Stomach (tissue), 8 donors: ENCODE measurements at regions not wholly inside any gene's neighbourhood (a gene's known extent, or its start where the extent isn't known, plus 50 kb on each side); places are given as distances from the start of the nearest gene placed in this dataset.

ENCODE experiments used
- DNase-seq, 2 donors: peaks; one replicate each; pipeline versions ENCODE4 v3.0.0 to v3.0.0-alpha.2; 2013 to 2019
- H3K27ac ChIP-seq, 5 donors: fragments of 200-600 bp in 4 of 5; sonication (generic) in 4 of 5; one replicate each; pipeline ENCODE4 v1.5.1; 2013 to 2019; ENCODE audit warnings: mild to moderate bottlenecking in 1 of 5, moderate library complexity in 1 of 5
- H3K27me3 ChIP-seq, 3 donors: fragments of 200-600 bp; sonication (generic); one replicate each; pipeline ENCODE4 v1.5.1; 2017 to 2019; ENCODE audit warnings: mixed run types in 1 of 3
- H3K36me3 ChIP-seq, 4 donors: fragments of 200-600 bp; sonication (generic); 1 replicate in 3 of 4; 2 replicates in 1 of 4; pipeline ENCODE4 v1.5.1; 2016 to 2019
- H3K4me1 ChIP-seq, 4 donors: fragments of 200-600 bp; sonication (generic); one replicate each; pipeline ENCODE4 v1.5.1; 2016 to 2019
- H3K4me3 ChIP-seq, 4 donors: fragments of 200-600 bp; sonication (generic) in 3 of 4; one replicate each; pipeline ENCODE4 v1.5.1; 2016 to 2019; ENCODE audit warnings: mild to moderate bottlenecking in 1 of 4
- H3K9me3 ChIP-seq, 4 donors: fragments of 200-600 bp; sonication (generic); one replicate each; pipeline ENCODE4 v1.5.1; 2016 to 2019
- EP300 ChIP-seq: sonication (generic); formaldehyde crosslinking; IDR thresholded peaks from one replicate; pipeline ENCODE4 v1.6.1; 2017; ENCODE audit warnings: antibody characterized with exemption
- POLR2A ChIP-seq, 4 donors: fragments of 450-650 bp; IDR thresholded peaks; one replicate each; pipeline ENCODE4 v1.6.1; 2016; ENCODE audit warnings: antibody characterized with exemption in 4 of 4, control low read depth in 2 of 4, mild to moderate bottlenecking in 1 of 4, moderate library complexity in 1 of 4
- POLR2AphosphoS5 ChIP-seq, 3 donors: sonication (generic); formaldehyde crosslinking; IDR thresholded peaks; one replicate each; pipeline ENCODE4 v1.6.1; 2016; ENCODE audit warnings: antibody characterized with exemption in 3 of 3
- WGBS, 5 donors: extraction: QIAGEN DNeasy Blood & Tissue Kit in 3 of 5; methylation state at CpG; one replicate each; pipeline versions ENCODE4 v1.1.5 to v1.1.7; 2013 to 2018; 5-methylcytosine and 5-hydroxymethylcytosine counted together
- intact Hi-C: fragments of 100-400 bp; cut with DNase I; formaldehyde crosslinking; loops from one replicate; pipeline ENCODE4 v1.15.1; 2023; ENCODE audit warnings: low total_unique reads
- TF ChIP-seq, protein P1 (sequence below), 7 experiments: fragments of 450-650 bp in 4 of 7; fragments of 200-600 bp in 3 of 7; sonication (generic) in 3 of 7; IDR thresholded peaks; one replicate each; pipeline ENCODE4 v1.5.1; 2016 to 2019; ENCODE audit warnings: antibody characterized with exemption in 7 of 7, control low read depth in 2 of 7, mild to moderate bottlenecking in 1 of 7
- donor health status: healthy with polysubstance abuse.
- donor health status: Bipolar disorder and iron deficiency.
- donor health status: healthy.

DNA sequence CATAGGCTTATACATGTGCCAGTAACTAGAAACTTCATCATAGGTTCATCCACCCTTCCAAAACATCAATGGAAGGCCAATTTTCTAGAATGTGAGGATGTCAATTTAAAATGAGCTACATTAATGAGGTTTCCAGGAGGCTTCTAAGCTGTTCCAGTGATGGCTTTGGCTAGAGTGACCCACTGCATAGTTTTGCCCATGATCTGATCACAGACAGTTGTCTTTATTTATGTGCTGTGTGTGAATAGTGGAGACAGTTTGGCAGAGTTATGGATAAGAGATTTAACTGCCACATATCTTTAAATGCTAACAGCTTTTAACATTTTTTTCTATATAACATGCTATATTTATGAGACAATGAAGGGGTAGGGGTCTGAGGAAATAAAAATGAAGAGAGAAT is 139.0 kb upstream of the ZNF462 start:
- H3K36me3 ChIP-seq, result no peaks in the 10 kb centered on the region
- H3K9me3 ChIP-seq, result no peaks in the 10 kb centered on the region
- intact Hi-C loops, result no loop called here
- H3K4me1 ChIP-seq, result peaks cover 0 to 7% (median 0%) of the 10 kb centered on the region in 4 donors
- H3K27ac ChIP-seq, result no peak overlapping the region
- H3K4me3 ChIP-seq, result no peak overlapping the region
- DNase-seq, result no peak
- H3K27me3 ChIP-seq, result no peaks in the 10 kb centered on the region
- TF ChIP-seq POLR2A (IDR thresholded peaks at IDR 0.05) (no peak), EP300 (no peak), POLR2AphosphoS5 (IDR thresholded peaks at IDR 0.05) (no peak)
- TF ChIP-seq, protein P1, sequence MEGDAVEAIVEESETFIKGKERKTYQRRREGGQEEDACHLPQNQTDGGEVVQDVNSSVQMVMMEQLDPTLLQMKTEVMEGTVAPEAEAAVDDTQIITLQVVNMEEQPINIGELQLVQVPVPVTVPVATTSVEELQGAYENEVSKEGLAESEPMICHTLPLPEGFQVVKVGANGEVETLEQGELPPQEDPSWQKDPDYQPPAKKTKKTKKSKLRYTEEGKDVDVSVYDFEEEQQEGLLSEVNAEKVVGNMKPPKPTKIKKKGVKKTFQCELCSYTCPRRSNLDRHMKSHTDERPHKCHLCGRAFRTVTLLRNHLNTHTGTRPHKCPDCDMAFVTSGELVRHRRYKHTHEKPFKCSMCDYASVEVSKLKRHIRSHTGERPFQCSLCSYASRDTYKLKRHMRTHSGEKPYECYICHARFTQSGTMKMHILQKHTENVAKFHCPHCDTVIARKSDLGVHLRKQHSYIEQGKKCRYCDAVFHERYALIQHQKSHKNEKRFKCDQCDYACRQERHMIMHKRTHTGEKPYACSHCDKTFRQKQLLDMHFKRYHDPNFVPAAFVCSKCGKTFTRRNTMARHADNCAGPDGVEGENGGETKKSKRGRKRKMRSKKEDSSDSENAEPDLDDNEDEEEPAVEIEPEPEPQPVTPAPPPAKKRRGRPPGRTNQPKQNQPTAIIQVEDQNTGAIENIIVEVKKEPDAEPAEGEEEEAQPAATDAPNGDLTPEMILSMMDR (IDR thresholded peaks at IDR 0.05), result no peak

DNA sequence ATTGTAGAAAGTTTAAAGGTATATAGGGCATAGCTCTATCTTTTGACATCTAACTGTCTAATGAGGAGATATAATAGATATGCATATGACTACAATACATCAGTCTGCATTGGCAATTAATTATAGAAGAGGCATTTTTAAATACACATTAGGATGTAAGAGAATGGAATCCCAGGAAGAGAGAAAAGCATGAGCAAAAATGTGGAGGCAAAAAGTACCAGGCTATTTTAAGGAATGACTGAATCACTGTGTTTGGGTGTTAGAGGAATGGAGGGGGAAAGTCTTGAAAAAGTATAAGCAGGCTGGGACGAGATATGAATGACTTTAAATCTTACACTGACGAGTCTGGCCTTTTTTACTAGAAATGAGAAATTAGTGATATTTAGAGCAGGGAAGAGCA is 138.4 kb upstream of the ZNF462 start:
- Histone ChIP-seq H3K4me3 (no peak overlapping the region), H3K9me3 (no peaks in the 10 kb centered on the region), H3K27ac (no peak overlapping the region), H3K27me3 (no peaks in the 10 kb centered on the region), H3K36me3 (no peaks in the 10 kb centered on the region), H3K4me1 (peaks cover 0 to 7% (median 0%) of the 10 kb centered on the region in 4 donors)
- intact Hi-C loops, result no loop called here
- TF ChIP-seq EP300 (no peak), POLR2A (IDR thresholded peaks at IDR 0.05) (no peak), POLR2AphosphoS5 (IDR thresholded peaks at IDR 0.05) (no peak)
- TF ChIP-seq, protein P1 (IDR thresholded peaks at IDR 0.05), result no peak
- no peak for DNase-seq
- 54 to 91% (median 79%) methylated on average over 2 of the region's 2 CpGs for whole genome bisulfite sequencing, 5 donors

DNA sequence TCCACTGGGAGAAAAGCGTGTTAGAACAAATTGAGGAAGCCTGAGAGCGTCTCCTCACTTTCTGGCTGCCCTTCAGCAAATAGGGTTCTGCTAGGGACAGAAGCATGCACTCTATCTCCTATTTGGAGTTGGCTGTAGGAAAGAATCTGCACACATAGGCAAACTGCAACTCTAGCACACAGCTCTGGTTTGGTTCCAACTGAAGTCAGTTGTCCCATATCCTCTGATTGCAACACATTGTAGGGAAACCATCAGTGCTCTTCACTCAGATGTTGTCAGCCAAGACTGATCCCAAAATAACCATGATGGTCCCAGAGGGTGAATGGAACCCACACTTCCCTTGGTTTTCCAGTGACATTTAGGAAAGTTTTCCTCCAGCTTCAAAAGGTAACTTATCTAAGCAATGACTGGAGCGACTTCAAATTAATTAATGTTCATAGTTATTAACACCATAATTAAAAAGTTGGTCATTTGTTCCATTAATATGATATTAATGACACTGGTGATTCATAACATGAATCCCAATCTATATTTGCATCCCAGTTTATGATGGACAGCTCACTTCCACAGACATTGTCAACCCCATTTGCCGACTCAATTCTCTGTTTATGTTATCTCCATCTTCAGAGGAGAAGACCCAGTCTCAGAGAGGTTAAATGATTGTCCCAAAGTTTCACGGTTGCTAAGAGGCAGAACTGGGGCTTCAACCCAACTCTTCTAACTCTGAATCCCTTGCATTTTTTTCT is 136.7 kb upstream of the ZNF462 start:
- intact Hi-C loops, result no loop called here
- Histone ChIP-seq H3K4me1 (peaks cover 0 to 7% (median 0%) of the 10 kb centered on the region in 4 donors), H3K36me3 (no peaks in the 10 kb centered on the region), H3K27me3 (no peaks in the 10 kb centered on the region), H3K27ac (no peak overlapping the region), H3K9me3 (no peaks in the 10 kb centered on the region), H3K4me3 (no peak overlapping the region)
- no peak for DNase-seq
- 79 to 90% (median 89%) methylated on average over 5 of the region's 5 CpGs for WGBS, 5 donors
- no peak for TF ChIP-seq POLR2AphosphoS5 (IDR thresholded peaks at IDR 0.05)
- no peak for TF ChIP-seq EP300
- TF ChIP-seq, protein P1 (IDR thresholded peaks at IDR 0.05), result no peak
- TF ChIP-seq POLR2A (IDR thresholded peaks at IDR 0.05), result no peak

DNA sequence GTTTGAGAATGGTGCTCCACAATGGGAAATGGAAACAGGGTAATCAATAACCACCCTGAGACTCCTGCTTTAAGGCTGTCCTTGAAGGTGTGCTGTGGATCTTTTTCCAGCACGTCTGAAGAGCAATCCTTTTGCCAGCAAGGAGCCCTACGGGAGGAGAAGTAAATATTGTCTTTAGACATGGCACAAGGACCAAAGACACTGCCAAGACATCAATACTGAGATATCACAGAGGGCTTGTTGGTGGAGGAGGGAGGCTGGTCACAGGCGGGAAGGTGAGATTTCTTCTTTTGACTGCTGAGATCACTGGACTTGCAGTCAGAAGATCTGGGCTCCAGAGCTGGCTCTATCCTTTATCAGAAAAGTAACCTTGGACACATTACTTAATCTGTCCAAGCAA is 135.0 kb upstream of the ZNF462 start:
- Histone ChIP-seq H3K27ac (no peak overlapping the region), H3K36me3 (no peaks in the 10 kb centered on the region), H3K27me3 (no peaks in the 10 kb centered on the region), H3K4me1 (peaks cover 0 to 7% (median 0%) of the 10 kb centered on the region in 4 donors), H3K4me3 (no peak overlapping the region), H3K9me3 (no peaks in the 10 kb centered on the region)
- 24 to 55% (median 37%) methylated on average over 3 of the region's 3 CpGs for WGBS, 5 donors
- no peak for TF ChIP-seq EP300
- TF ChIP-seq POLR2AphosphoS5 (IDR thresholded peaks at IDR 0.05), result no peak
- TF ChIP-seq, protein P1 (IDR thresholded peaks at IDR 0.05), result no peak
- TF ChIP-seq POLR2A (IDR thresholded peaks at IDR 0.05), result no peak
- no peak for DNase-seq
- intact Hi-C loops, result no loop called here
